Skin epidermis (tissue), 12 donors: ENCODE measurements at regions not wholly inside any gene's neighbourhood (a gene's known extent, or its start where the extent isn't known, plus 50 kb on each side); places are given as distances from the start of the nearest gene placed in this dataset.

Experiments used
- H3K27ac ChIP-seq, 21 experiments: fragments of 200-600 bp; sonication (generic) in 11 of 21; one replicate each; pipeline ENCODE4 v1.5.0; 2020; ENCODE audit warnings: mild to moderate bottlenecking in 3 of 21, inconsistent platforms in 2 of 21, moderate library complexity in 2 of 21
- H3K4me3 ChIP-seq, 7 experiments: fragments of 200-600 bp; sonication (generic) in 2 of 7; one replicate each; pipeline ENCODE4 v1.5.0; 2020; ENCODE audit warnings: inconsistent platforms in 2 of 7, mild to moderate bottlenecking in 2 of 7, moderate library complexity in 1 of 7

- H3K27ac ChIP-seq: no peak overlapping the region
- H3K4me3 ChIP-seq: no peak overlapping the region
Measured at GRCh38 chr3:7881946-7882345, 619.7 kb upstream of the LMCD1 start.

- H3K4me3 ChIP-seq: no peak overlapping the region
- H3K27ac ChIP-seq: no peak overlapping the region
Measured at GRCh38 chr3:7897655-7898054, 604.0 kb upstream of the LMCD1 start.

GRCh38 chr3:7913283-7913682, 588.3 kb upstream of the LMCD1 start:
- H3K4me3 ChIP-seq: no peak overlapping the region

GRCh38 chr3:7915356-7915755, 586.3 kb upstream of the LMCD1 start:
- Histone ChIP-seq H3K4me3 (no peak overlapping the region), H3K27ac (no peak overlapping the region)

More at GRCh38 chr3:7913283-7913682, 588.3 kb upstream of the LMCD1 start:
- no peak overlapping the region for H3K27ac ChIP-seq

GRCh38 chr3:7917443-7918151, 584.0 kb upstream of the LMCD1 start:
- no peak overlapping the region for H3K4me3 ChIP-seq
- no peak overlapping the region for H3K27ac ChIP-seq

- H3K27ac ChIP-seq: no peak overlapping the region
- H3K4me3 ChIP-seq: no peak overlapping the region
Measured at GRCh38 chr3:7920211-7920610, 581.4 kb upstream of the LMCD1 start.

- H3K27ac ChIP-seq: no peak overlapping the region
- no peak overlapping the region for H3K4me3 ChIP-seq
Measured at GRCh38 chr3:7924228-7924627, 577.4 kb upstream of the LMCD1 start.

- no peak overlapping the region for H3K4me3 ChIP-seq
- H3K27ac ChIP-seq: no peak overlapping the region
Measured at GRCh38 chr3:7927015-7927414, 574.6 kb upstream of the LMCD1 start.

GRCh38 chr3:7927864-7928263, 573.8 kb upstream of the LMCD1 start:
- H3K4me3 ChIP-seq: no peak overlapping the region
- no peak overlapping the region for H3K27ac ChIP-seq

GRCh38 chr3:7929319-7929889, 572.2 kb upstream of the LMCD1 start:
- Histone ChIP-seq H3K27ac (no peak overlapping the region), H3K4me3 (no peak overlapping the region)

- H3K27ac ChIP-seq: no peak overlapping the region
- H3K4me3 ChIP-seq: no peak overlapping the region
Measured at GRCh38 chr3:7934362-7934761, 567.3 kb upstream of the LMCD1 start.

GRCh38 chr3:7947930-7948329, 553.7 kb upstream of the LMCD1 start:
- Histone ChIP-seq H3K27ac (no peak overlapping the region), H3K4me3 (no peak overlapping the region)

GRCh38 chr3:7950890-7951289, 550.7 kb upstream of the LMCD1 start:
- Histone ChIP-seq H3K27ac (no peak overlapping the region), H3K4me3 (no peak overlapping the region)

- Histone ChIP-seq H3K4me3 (no peak overlapping the region), H3K27ac (no peak overlapping the region)
Measured at GRCh38 chr3:7953449-7954014, 548.1 kb upstream of the LMCD1 start.

- H3K27ac ChIP-seq: no peak overlapping the region
- no peak overlapping the region for H3K4me3 ChIP-seq
Measured at GRCh38 chr3:7957024-7957423, 544.6 kb upstream of the LMCD1 start.

- Histone ChIP-seq H3K27ac (no peak overlapping the region), H3K4me3 (no peak overlapping the region)
Measured at GRCh38 chr3:7959094-7959493, 542.5 kb upstream of the LMCD1 start.

- Histone ChIP-seq H3K27ac (no peak overlapping the region), H3K4me3 (no peak overlapping the region)
Measured at GRCh38 chr3:7960601-7961000, 541.0 kb upstream of the LMCD1 start.

- Histone ChIP-seq H3K4me3 (no peak overlapping the region), H3K27ac (no peak overlapping the region)
Measured at GRCh38 chr3:7962301-7962700, 539.3 kb upstream of the LMCD1 start.

GRCh38 chr3:7964899-7965298, 536.7 kb upstream of the LMCD1 start:
- no peak overlapping the region for H3K4me3 ChIP-seq
- H3K27ac ChIP-seq: no peak overlapping the region

- no peak overlapping the region for H3K4me3 ChIP-seq
- no peak overlapping the region for H3K27ac ChIP-seq
Measured at GRCh38 chr3:7973006-7973405, 528.6 kb upstream of the LMCD1 start.

- no peak overlapping the region for H3K4me3 ChIP-seq
- no peak overlapping the region for H3K27ac ChIP-seq
Measured at GRCh38 chr3:7977245-7978086, 524.2 kb upstream of the LMCD1 start.
